ENCODE measurements at regions not wholly inside any gene's neighbourhood (a gene's known extent, or its start where the extent isn't known, plus 50 kb on each side); places are given as distances from the start of the nearest gene placed in this dataset.

GRCh38 chr22:48156603-48157355 is 1394.3 kb downstream of the TBC1D22A start:
- no peak overlapping the region for H3K4me3 Mint-ChIP-seq
- ATAC-seq (ENCODE audit: low read depth), result no peak
- no peaks in the 10 kb centered on the region for H3K27me3 Mint-ChIP-seq
- DNase-seq (ENCODE audit: low spot score in 2 of 2), result no peak
- H3K4me1 Mint-ChIP-seq, result peaks cover 6% of the 10 kb centered on the region
- H3K36me3 Mint-ChIP-seq, result no peaks in the 10 kb centered on the region
- H3K9me3 Mint-ChIP-seq, result no peaks in the 10 kb centered on the region
- no peak overlapping the region for H3K27ac Mint-ChIP-seq

DNA sequence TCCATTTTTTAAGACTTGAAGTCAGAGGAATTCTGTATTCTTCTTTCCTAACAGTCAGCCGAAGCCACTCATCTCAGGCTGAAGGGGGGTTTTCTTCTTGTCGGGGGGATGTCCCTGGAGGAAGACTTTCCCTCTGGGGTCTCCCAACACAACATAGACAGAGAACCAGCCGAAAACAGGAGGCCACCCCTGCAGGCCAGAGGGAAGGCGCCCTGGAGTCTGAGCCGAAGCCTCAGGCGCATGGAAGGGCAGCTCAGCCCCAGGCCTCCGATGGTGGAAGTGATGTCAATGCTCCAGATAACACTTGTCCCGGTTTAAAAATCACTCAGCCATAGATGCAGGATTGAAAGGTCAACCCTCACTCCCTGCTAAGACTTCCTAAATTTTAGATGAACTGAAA is 1393.0 kb downstream of the TBC1D22A start:
- Mint-ChIP-seq H3K4me3 (no peak overlapping the region), H3K36me3 (no peaks in the 10 kb centered on the region), H3K9me3 (no peaks in the 10 kb centered on the region), H3K27ac (no peak overlapping the region), H3K4me1 (peaks cover 3% of the 10 kb centered on the region), H3K27me3 (no peaks in the 10 kb centered on the region)
- no peak for DNase-seq (ENCODE audit: low spot score in 2 of 2)
- ATAC-seq (ENCODE audit: low read depth), result no peak

GRCh38 chr22:48154943-48155240 is 1392.4 kb downstream of the TBC1D22A start:
- Mint-ChIP-seq H3K36me3 (no peaks in the 10 kb centered on the region), H3K4me1 (peaks cover 3% of the 10 kb centered on the region), H3K27me3 (no peaks in the 10 kb centered on the region), H3K9me3 (no peaks in the 10 kb centered on the region), H3K27ac (no peak overlapping the region), H3K4me3 (no peak overlapping the region)
- DNase-seq (ENCODE audit: low spot score in 2 of 2) (no peak), ATAC-seq (ENCODE audit: low read depth) (no peak)

- Mint-ChIP-seq H3K4me1 (peaks cover 3% of the 10 kb centered on the region), H3K27ac (no peak overlapping the region), H3K27me3 (no peaks in the 10 kb centered on the region), H3K9me3 (no peaks in the 10 kb centered on the region), H3K36me3 (no peaks in the 10 kb centered on the region), H3K4me3 (no peak overlapping the region)
- DNase-seq (ENCODE audit: low spot score in 2 of 2) (no peak), ATAC-seq (ENCODE audit: low read depth) (no peak)
Observed at GRCh38 chr22:48154169-48154942, 1391.9 kb downstream of the TBC1D22A start.

- no peak for ATAC-seq (ENCODE audit: low read depth)
- DNase-seq (ENCODE audit: low spot score in 2 of 2), result no peak
- Mint-ChIP-seq H3K36me3 (no peaks in the 10 kb centered on the region), H3K4me1 (peaks cover 3% of the 10 kb centered on the region), H3K9me3 (no peaks in the 10 kb centered on the region), H3K27me3 (no peaks in the 10 kb centered on the region), H3K27ac (no peak overlapping the region), H3K4me3 (no peak overlapping the region)
Observed at GRCh38 chr22:48153726-48154125, 1391.3 kb downstream of the TBC1D22A start.

DNA sequence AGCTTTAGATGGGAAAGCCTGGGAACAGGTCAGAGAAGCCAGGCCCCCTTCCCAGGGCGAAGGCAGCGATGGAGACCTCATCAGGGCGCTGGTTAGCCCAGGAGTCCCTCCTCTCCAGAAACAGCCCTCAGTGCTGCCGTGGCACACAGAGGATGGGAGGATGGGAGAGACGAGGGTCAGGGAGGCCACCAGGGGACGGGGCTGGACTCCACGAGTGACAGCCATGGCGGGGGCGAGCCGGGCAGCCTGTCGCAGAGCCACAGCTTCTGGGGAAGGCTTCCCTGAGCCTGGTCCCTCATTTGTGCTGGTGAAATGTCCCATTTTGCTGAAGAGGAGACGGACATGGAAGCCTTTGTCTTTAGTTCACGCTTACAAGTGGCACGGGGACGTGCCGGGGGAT is 1390.5 kb downstream of the TBC1D22A start:
- DNase-seq (ENCODE audit: low spot score in 2 of 2), result no peak
- no peak overlapping the region for H3K27ac Mint-ChIP-seq
- no peaks in the 10 kb centered on the region for H3K9me3 Mint-ChIP-seq
- peaks cover 3% of the 10 kb centered on the region for H3K4me1 Mint-ChIP-seq
- no peaks in the 10 kb centered on the region for H3K36me3 Mint-ChIP-seq
- no peak for ATAC-seq (ENCODE audit: low read depth)
- H3K4me3 Mint-ChIP-seq, result no peak overlapping the region
- no peaks in the 10 kb centered on the region for H3K27me3 Mint-ChIP-seq

GRCh38 chr22:48152164-48152775 is 1389.8 kb downstream of the TBC1D22A start:
- Mint-ChIP-seq H3K4me1 (peaks cover 3% of the 10 kb centered on the region), H3K27me3 (no peaks in the 10 kb centered on the region), H3K36me3 (no peaks in the 10 kb centered on the region), H3K9me3 (no peaks in the 10 kb centered on the region), H3K4me3 (no peak overlapping the region), H3K27ac (no peak overlapping the region)
- DNase-seq (ENCODE audit: low spot score in 2 of 2), result no peak
- peak; percentile 87 for ATAC-seq (ENCODE audit: low read depth)

DNA sequence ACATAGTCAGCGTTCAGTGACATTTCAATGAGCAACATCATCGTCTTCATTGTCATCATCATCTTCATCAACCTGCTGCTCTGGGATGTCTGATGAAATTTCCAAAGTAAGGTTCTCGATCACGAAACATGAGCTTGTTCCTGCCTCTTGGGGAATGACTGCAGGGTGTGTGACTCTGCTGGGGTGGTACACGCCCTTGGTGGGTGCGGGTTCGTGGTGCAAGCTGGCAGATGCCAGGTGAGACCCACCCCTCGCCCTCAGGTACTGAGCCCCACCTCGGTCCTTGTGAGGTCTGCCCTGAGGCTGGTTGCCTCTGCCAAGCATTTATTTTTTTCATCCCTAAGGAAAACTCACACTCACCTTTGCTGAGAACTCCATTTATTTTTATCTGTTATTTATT is 1389.2 kb downstream of the TBC1D22A start:
- DNase-seq (ENCODE audit: low spot score in 2 of 2), result no peak
- no peaks in the 10 kb centered on the region for H3K9me3 Mint-ChIP-seq
- H3K27me3 Mint-ChIP-seq, result peaks cover 2% of the 10 kb centered on the region
- H3K36me3 Mint-ChIP-seq, result no peaks in the 10 kb centered on the region
- no peak overlapping the region for H3K4me3 Mint-ChIP-seq
- no peak overlapping the region for H3K27ac Mint-ChIP-seq
- peaks cover 3% of the 10 kb centered on the region for H3K4me1 Mint-ChIP-seq
- ATAC-seq (ENCODE audit: low read depth), result no peak

DNA sequence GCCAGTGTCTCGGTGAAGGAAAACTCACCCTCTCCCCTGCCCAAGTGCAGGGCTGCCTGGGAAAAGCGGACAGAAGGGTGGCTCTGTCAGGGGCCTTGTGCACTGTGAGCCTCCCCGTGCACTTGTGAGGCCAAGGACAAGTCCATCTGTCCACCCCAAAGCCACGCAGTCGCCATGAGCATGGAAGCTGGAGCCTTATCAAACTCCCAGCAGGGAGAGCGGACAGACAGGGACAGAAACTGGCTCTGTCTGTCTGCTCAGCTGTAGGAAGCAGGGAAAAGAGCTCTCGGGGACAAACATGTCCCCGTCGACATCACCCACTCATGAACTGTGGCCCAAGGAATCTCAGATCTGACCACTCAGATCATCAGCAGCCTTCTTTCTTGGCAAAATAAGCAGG is 1385.4 kb downstream of the TBC1D22A start:
- Mint-ChIP-seq H3K27ac (no peak overlapping the region), H3K4me3 (no peak overlapping the region), H3K36me3 (no peaks in the 10 kb centered on the region), H3K27me3 (peaks cover 16% of the 10 kb centered on the region), H3K4me1 (peaks cover 7% of the 10 kb centered on the region), H3K9me3 (no peaks in the 10 kb centered on the region)
- DNase-seq (ENCODE audit: low spot score in 2 of 2) (no peak), ATAC-seq (ENCODE audit: low read depth) (no peak)

GRCh38 chr22:48147404-48147803 is 1385.0 kb downstream of the TBC1D22A start:
- H3K27me3 Mint-ChIP-seq, result peaks cover 16% of the 10 kb centered on the region
- ATAC-seq (ENCODE audit: low read depth), result no peak
- peaks cover 7% of the 10 kb centered on the region for H3K4me1 Mint-ChIP-seq
- H3K36me3 Mint-ChIP-seq, result no peaks in the 10 kb centered on the region
- H3K9me3 Mint-ChIP-seq, result no peaks in the 10 kb centered on the region
- no peak for DNase-seq (ENCODE audit: low spot score in 2 of 2)
- no peak overlapping the region for H3K4me3 Mint-ChIP-seq
- H3K27ac Mint-ChIP-seq, result no peak overlapping the region

GRCh38 chr22:48146426-48146825 is 1384.0 kb downstream of the TBC1D22A start:
- no peaks in the 10 kb centered on the region for H3K36me3 Mint-ChIP-seq
- no peaks in the 10 kb centered on the region for H3K9me3 Mint-ChIP-seq
- H3K4me3 Mint-ChIP-seq, result no peak overlapping the region
- DNase-seq (ENCODE audit: low spot score in 2 of 2) (no peak), ATAC-seq (ENCODE audit: low read depth) (no peak)
- peaks cover 19% of the 10 kb centered on the region for H3K27me3 Mint-ChIP-seq
- H3K27ac Mint-ChIP-seq, result no peak overlapping the region
- H3K4me1 Mint-ChIP-seq, result peaks cover 4% of the 10 kb centered on the region

DNA sequence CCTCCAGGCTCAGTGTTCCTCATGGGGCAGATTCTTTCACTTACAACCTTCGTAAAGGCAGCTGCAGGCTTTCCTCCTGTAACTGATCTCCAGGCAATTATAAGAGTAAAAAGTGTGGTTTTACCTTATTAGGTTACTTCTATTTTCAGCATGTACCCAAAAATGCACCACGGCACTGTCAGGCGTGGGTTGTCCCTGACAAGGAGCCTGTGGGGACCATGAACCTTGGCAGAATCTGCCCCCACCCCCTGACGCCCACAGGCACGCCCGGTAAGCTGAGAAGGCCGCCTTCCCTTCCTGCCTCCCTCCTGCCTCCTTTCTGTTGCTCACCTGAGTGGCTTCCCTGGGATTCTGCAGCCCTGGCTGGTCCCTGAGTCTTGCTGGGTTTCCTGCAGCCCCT is 1383.3 kb downstream of the TBC1D22A start:
- no peak overlapping the region for H3K4me3 Mint-ChIP-seq
- DNase-seq (ENCODE audit: low spot score in 2 of 2) (no peak), ATAC-seq (ENCODE audit: low read depth) (no peak)
- H3K9me3 Mint-ChIP-seq, result no peaks in the 10 kb centered on the region
- peaks cover 4% of the 10 kb centered on the region for H3K4me1 Mint-ChIP-seq
- no peak overlapping the region for H3K27ac Mint-ChIP-seq
- no peaks in the 10 kb centered on the region for H3K36me3 Mint-ChIP-seq
- H3K27me3 Mint-ChIP-seq, result peaks cover 19% of the 10 kb centered on the region

GRCh38 chr22:48144318-48144717 is 1381.9 kb downstream of the TBC1D22A start:
- Mint-ChIP-seq H3K4me3 (no peak overlapping the region), H3K27ac (no peak overlapping the region), H3K36me3 (no peaks in the 10 kb centered on the region), H3K4me1 (peaks cover 5% of the 10 kb centered on the region), H3K27me3 (peaks cover 19% of the 10 kb centered on the region), H3K9me3 (no peaks in the 10 kb centered on the region)
- DNase-seq (ENCODE audit: low spot score in 2 of 2), result no peak
- no peak for ATAC-seq (ENCODE audit: low read depth)

DNA sequence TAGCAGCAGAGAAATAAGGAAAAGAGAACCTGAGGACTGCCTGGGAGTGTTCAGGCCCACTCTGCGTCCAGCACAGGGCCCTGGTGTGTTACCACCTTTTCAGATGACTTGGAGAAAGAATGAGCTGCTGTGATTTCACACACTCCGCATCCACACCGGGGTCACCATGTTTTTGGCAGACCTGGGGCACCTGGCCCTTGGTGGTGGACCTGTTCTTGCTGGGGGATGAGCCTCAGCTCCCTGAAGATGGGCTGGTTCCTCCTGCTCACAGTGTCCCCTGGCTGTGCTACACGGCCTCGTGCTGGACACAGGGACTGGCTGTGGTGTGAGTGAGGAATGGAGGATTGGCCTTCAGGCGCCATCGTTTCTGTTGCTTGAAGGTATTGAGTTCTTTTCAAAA is 1381.4 kb downstream of the TBC1D22A start:
- no peak overlapping the region for H3K4me3 Mint-ChIP-seq
- H3K27ac Mint-ChIP-seq, result no peak overlapping the region
- peaks cover 10% of the 10 kb centered on the region for H3K4me1 Mint-ChIP-seq
- H3K36me3 Mint-ChIP-seq, result no peaks in the 10 kb centered on the region
- ATAC-seq (ENCODE audit: low read depth) (no peak), DNase-seq (ENCODE audit: low spot score in 2 of 2) (no peak)
- H3K9me3 Mint-ChIP-seq, result no peaks in the 10 kb centered on the region
- H3K27me3 Mint-ChIP-seq, result peaks cover 19% of the 10 kb centered on the region
